ENCODE measurements at regions not wholly inside any gene's neighbourhood (a gene's known extent, or its start where the extent isn't known, plus 50 kb on each side); places are given as distances from the start of the nearest gene placed in this dataset.

- TF ChIP-seq SALL1 (CRISPR knock-in tag; IDR thresholded peaks at IDR 0.05) (peak; percentile 48), PITX1 (CRISPR knock-in tag; IDR thresholded peaks at IDR 0.05) (no peak), ZBTB38 (CRISPR knock-in tag; IDR thresholded peaks at IDR 0.05) (no peak), ELF1 (CRISPR knock-in tag; IDR thresholded peaks at IDR 0.05) (no peak), GPBP1L1 (CRISPR knock-in tag; IDR thresholded peaks at IDR 0.05) (no peak), ZBTB37 (CRISPR knock-in tag; IDR thresholded peaks at IDR 0.05) (no peak), STAT5B (CRISPR knock-in tag; IDR thresholded peaks at IDR 0.05) (no peak), ZNF362 (CRISPR knock-in tag; IDR thresholded peaks at IDR 0.05; ENCODE audit: borderline replicate concordance) (no peak), ZNF12 (CRISPR knock-in tag; IDR thresholded peaks at IDR 0.05) (no peak), MTERF4 (CRISPR knock-in tag; IDR thresholded peaks at IDR 0.05) (no peak), CEBPB (IDR thresholded peaks at IDR 0.05; ENCODE audit: borderline replicate concordance, low read depth, low read length) (peak; percentile 89), CSRNP2 (CRISPR knock-in tag; conservative IDR thresholded peaks at IDR 0.05; ENCODE audit: low read depth) (no peak), MED1 (CRISPR knock-in tag; IDR thresholded peaks at IDR 0.05) (no peak), KDM5A (IDR thresholded peaks at IDR 0.05; ENCODE audit: borderline replicate concordance, low read length) (no peak), AFF4 (CRISPR knock-in tag; IDR thresholded peaks at IDR 0.05) (no peak), REL (CRISPR knock-in tag; conservative IDR thresholded peaks at IDR 0.05) (no peak), BRD4 (CRISPR knock-in tag; IDR thresholded peaks at IDR 0.05) (no peak), SMAD9 (CRISPR knock-in tag; IDR thresholded peaks at IDR 0.05) (no peak), PLRG1 (conservative IDR thresholded peaks at IDR 0.05) (no peak), HNF4A (CRISPR knock-in tag; IDR thresholded peaks at IDR 0.05) (peak; percentile 21; the same call in 1 of the 2 replicates), ELF4 (CRISPR knock-in tag; IDR thresholded peaks at IDR 0.05; ENCODE audit: borderline replicate concordance) (no peak)
These were observed 372.3 kb downstream of the AASDHPPT start (continued) for GRCh38 chr11:106449763-106450162.
